GM12878 (cell line): ENCODE measurements at regions not wholly inside any gene's neighbourhood (a gene's known extent, or its start where the extent isn't known, plus 50 kb on each side); places are given as distances from the start of the nearest gene placed in this dataset.

Source experiments
- MXI1 ChIP-seq: fragments of 150-350 bp; IDR thresholded peaks from 2 replicates; pipeline ENCODE4 v1.6.1; 2011; ENCODE audit warnings: low read depth, mild to moderate bottlenecking, inconsistent platforms, low read length, improper control_type of control experiment
- TF ChIP-seq, protein P1 (sequence below), 3 experiments: IDR thresholded peaks in 2 of 3; conservative IDR thresholded peaks in 1 of 3; 2 replicates each; pipeline ENCODE4 v1.5.1; 2011; ENCODE audit warnings: low read depth in 3 of 3, low read length in 3 of 3, mild to moderate bottlenecking in 3 of 3, control low read depth in 2 of 3, moderate library complexity in 2 of 3, inconsistent platforms in 1 of 3, mixed read lengths in 1 of 3; ENCODE audit not compliant: control insufficient read depth in 2 of 3, insufficient read depth in 1 of 3; ENCODE audit errors: extremely low read depth in 1 of 3
- TF ChIP-seq, protein P2 (sequence below): IDR thresholded peaks from 2 replicates; pipeline ENCODE4 v1.6.1; 2011; ENCODE audit warnings: low read depth, low read length, improper control_type of control experiment, borderline replicate concordance

DNA sequence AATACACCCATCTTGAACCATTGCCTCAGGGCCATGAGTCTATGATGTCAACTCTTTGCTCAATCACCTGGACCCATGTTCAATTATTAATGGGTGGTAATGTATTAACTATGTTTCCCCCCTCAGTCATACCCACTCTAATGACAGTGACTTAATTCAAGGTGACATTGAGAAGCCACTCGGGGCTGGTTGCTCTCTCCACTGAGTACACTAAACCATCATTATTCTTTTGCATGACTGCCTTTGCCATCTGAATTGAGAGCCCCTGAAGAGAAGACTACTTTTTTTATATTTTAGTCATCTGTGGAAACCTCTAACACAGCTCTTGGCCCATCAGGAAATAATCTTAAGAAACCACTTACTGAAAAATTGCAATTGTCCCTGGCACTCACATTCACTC lies 139.2 kb upstream of the SOX21 start:
- TF ChIP-seq, protein P1, sequence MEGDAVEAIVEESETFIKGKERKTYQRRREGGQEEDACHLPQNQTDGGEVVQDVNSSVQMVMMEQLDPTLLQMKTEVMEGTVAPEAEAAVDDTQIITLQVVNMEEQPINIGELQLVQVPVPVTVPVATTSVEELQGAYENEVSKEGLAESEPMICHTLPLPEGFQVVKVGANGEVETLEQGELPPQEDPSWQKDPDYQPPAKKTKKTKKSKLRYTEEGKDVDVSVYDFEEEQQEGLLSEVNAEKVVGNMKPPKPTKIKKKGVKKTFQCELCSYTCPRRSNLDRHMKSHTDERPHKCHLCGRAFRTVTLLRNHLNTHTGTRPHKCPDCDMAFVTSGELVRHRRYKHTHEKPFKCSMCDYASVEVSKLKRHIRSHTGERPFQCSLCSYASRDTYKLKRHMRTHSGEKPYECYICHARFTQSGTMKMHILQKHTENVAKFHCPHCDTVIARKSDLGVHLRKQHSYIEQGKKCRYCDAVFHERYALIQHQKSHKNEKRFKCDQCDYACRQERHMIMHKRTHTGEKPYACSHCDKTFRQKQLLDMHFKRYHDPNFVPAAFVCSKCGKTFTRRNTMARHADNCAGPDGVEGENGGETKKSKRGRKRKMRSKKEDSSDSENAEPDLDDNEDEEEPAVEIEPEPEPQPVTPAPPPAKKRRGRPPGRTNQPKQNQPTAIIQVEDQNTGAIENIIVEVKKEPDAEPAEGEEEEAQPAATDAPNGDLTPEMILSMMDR (IDR thresholded peaks at IDR 0.05 in 2 of 3, conservative IDR thresholded peaks at IDR 0.05 in 1 of 3; ENCODE audit: control insufficient read depth in 2 of 3, extremely low read depth in 1 of 3, insufficient read depth in 1 of 3, low read depth in 3 of 3, low read length in 3 of 3): no peak
- TF ChIP-seq, protein P2, sequence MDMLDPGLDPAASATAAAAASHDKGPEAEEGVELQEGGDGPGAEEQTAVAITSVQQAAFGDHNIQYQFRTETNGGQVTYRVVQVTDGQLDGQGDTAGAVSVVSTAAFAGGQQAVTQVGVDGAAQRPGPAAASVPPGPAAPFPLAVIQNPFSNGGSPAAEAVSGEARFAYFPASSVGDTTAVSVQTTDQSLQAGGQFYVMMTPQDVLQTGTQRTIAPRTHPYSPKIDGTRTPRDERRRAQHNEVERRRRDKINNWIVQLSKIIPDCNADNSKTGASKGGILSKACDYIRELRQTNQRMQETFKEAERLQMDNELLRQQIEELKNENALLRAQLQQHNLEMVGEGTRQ: no peak
- TF ChIP-seq MXI1: no peak
